ENCODE measurements at regions not wholly inside any gene's neighbourhood (a gene's known extent, or its start where the extent isn't known, plus 50 kb on each side); places are given as distances from the start of the nearest gene placed in this dataset.

- TF ChIP-seq POLR2A (IDR thresholded peaks at IDR 0.05; ENCODE audit: low read depth, low read length): no peak
- no peak for TF ChIP-seq TAF1 (IDR thresholded peaks at IDR 0.05; ENCODE audit: borderline replicate concordance, low read depth, low read length)
- no peak for TF ChIP-seq POLR2AphosphoS5 (IDR thresholded peaks at IDR 0.05; ENCODE audit: low read depth, low read length)
Measured at GRCh38 chr21:17279663-17280062, 233.2 kb upstream of the CXADR start.

Data from GM12892 (cell line).